GM21619 (cell line): ENCODE measurements at regions not wholly inside any gene's neighbourhood (a gene's known extent, or its start where the extent isn't known, plus 50 kb on each side); places are given as distances from the start of the nearest gene placed in this dataset.

Source experiments
- ATAC-seq: cut with Tn5 transposase; IDR thresholded peaks from one replicate; pipeline ENCODE4 v1.9.1; 2021; ENCODE audit not compliant: unreplicated experiment

- no peak for ATAC-seq
Observed at GRCh38 chr12:24561882-24562770, 386.8 kb downstream of the BCAT1 start.

GRCh38 chr12:24561411-24561871 lies 387.5 kb downstream of the BCAT1 start:
- ATAC-seq: no peak

- no peak for ATAC-seq
Observed at GRCh38 chr12:24560831-24561271, 388.1 kb downstream of the BCAT1 start.

GRCh38 chr12:24560192-24560775 lies 388.6 kb downstream of the BCAT1 start:
- ATAC-seq: no peak

GRCh38 chr12:24557738-24558137 lies 391.2 kb downstream of the BCAT1 start:
- no peak for ATAC-seq

- ATAC-seq: no peak
Observed at GRCh38 chr12:24555730-24556129, 393.2 kb downstream of the BCAT1 start.

GRCh38 chr12:24554612-24555295 lies 394.1 kb downstream of the BCAT1 start:
- ATAC-seq: no peak

- no peak for ATAC-seq
Observed at GRCh38 chr12:24553259-24553658, 395.6 kb downstream of the BCAT1 start.

GRCh38 chr12:24551163-24551786 lies 397.6 kb downstream of the BCAT1 start:
- no peak for ATAC-seq

GRCh38 chr12:24550609-24551008 lies 398.3 kb downstream of the BCAT1 start:
- ATAC-seq: no peak

GRCh38 chr12:24546661-24547060 lies 402.2 kb downstream of the BCAT1 start:
- no peak for ATAC-seq

GRCh38 chr12:24546084-24546483 lies 402.8 kb downstream of the BCAT1 start:
- ATAC-seq: no peak

- no peak for ATAC-seq
Observed at GRCh38 chr12:24544368-24544767, 404.5 kb downstream of the BCAT1 start.

GRCh38 chr12:24541193-24541871 lies 407.6 kb downstream of the BCAT1 start:
- no peak for ATAC-seq

GRCh38 chr12:24539646-24540045 lies 409.3 kb downstream of the BCAT1 start:
- no peak for ATAC-seq

- no peak for ATAC-seq
Observed at GRCh38 chr12:24537083-24537860, 411.6 kb downstream of the BCAT1 start.

- no peak for ATAC-seq
Observed at GRCh38 chr12:24535334-24536069, 413.4 kb downstream of the BCAT1 start.

- no peak for ATAC-seq
Observed at GRCh38 chr12:24534622-24535021, 414.3 kb downstream of the BCAT1 start.

- ATAC-seq: no peak
Observed at GRCh38 chr12:24533716-24534352, 415.1 kb downstream of the BCAT1 start.
